Muscle layer of duodenum (tissue), 2 donors: ENCODE measurements at regions not wholly inside any gene's neighbourhood (a gene's known extent, or its start where the extent isn't known, plus 50 kb on each side); places are given as distances from the start of the nearest gene placed in this dataset.

ENCODE experiments used
- H3K27ac ChIP-seq: one replicate; pipeline ENCODE4 v1.7.0; 2013; ENCODE audit warnings: mild to moderate bottlenecking, low read length
- H3K27me3 ChIP-seq: one replicate; pipeline ENCODE4 v1.7.0; 2013; ENCODE audit warnings: low read depth, mild to moderate bottlenecking, control low read depth, low read length
- H3K36me3 ChIP-seq, 2 donors: one replicate each; pipeline ENCODE4 v1.7.0; 2013; ENCODE audit warnings: low read length in 2 of 2, control low read depth in 1 of 2, mild to moderate bottlenecking in 1 of 2; ENCODE audit not compliant: insufficient read depth in 2 of 2, control insufficient read depth in 1 of 2
- H3K4me1 ChIP-seq, 2 donors: one replicate each; pipeline ENCODE4 v1.7.0; 2013; ENCODE audit warnings: low read length in 2 of 2, mild to moderate bottlenecking in 2 of 2, control low read depth in 1 of 2, moderate library complexity in 1 of 2; ENCODE audit not compliant: insufficient read depth in 2 of 2, control insufficient read depth in 1 of 2
- H3K4me3 ChIP-seq, 2 donors: one replicate each; pipeline ENCODE4 v1.7.0; 2013; ENCODE audit warnings: low read length in 2 of 2, low read depth in 1 of 2, mild to moderate bottlenecking in 1 of 2
- H3K9me3 ChIP-seq, 2 donors: one replicate each; pipeline ENCODE4 v1.7.0; 2013; ENCODE audit warnings: low read length in 2 of 2, control low read depth in 1 of 2, mild to moderate bottlenecking in 1 of 2; ENCODE audit not compliant: control insufficient read depth in 1 of 2
- donor health status: healthy.

- H3K36me3 ChIP-seq = no peaks in the 10 kb centered on the region
- no peak overlapping the region for H3K27ac ChIP-seq
- H3K4me3 ChIP-seq = no peak overlapping the region
- H3K4me1 ChIP-seq = no peaks in the 10 kb centered on the region
- no peaks in the 10 kb centered on the region for H3K27me3 ChIP-seq
- peaks cover 0 to 4% of the 10 kb centered on the region in 2 donors for H3K9me3 ChIP-seq
Observed at GRCh38 chr18:37937287-37937686, 371.7 kb upstream of the CELF4 start.

GRCh38 chr18:37935086-37935485, 369.5 kb upstream of the CELF4 start:
- H3K27ac ChIP-seq = no peak overlapping the region
- H3K9me3 ChIP-seq = peaks cover 0 to 4% of the 10 kb centered on the region in 2 donors
- no peaks in the 10 kb centered on the region for H3K27me3 ChIP-seq
- H3K4me1 ChIP-seq = no peaks in the 10 kb centered on the region
- no peak overlapping the region for H3K4me3 ChIP-seq
- no peaks in the 10 kb centered on the region for H3K36me3 ChIP-seq

GRCh38 chr18:37930640-37931039, 365.0 kb upstream of the CELF4 start:
- no peaks in the 10 kb centered on the region for H3K4me1 ChIP-seq
- H3K9me3 ChIP-seq = no peaks in the 10 kb centered on the region
- H3K27ac ChIP-seq = no peak overlapping the region
- H3K27me3 ChIP-seq = no peaks in the 10 kb centered on the region
- H3K36me3 ChIP-seq = no peaks in the 10 kb centered on the region
- no peak overlapping the region for H3K4me3 ChIP-seq

GRCh38 chr18:37922162-37922561, 356.6 kb upstream of the CELF4 start:
- no peaks in the 10 kb centered on the region for H3K27me3 ChIP-seq

GRCh38 chr18:37920865-37921264, 355.3 kb upstream of the CELF4 start:
- no peak overlapping the region for H3K27ac ChIP-seq
- H3K9me3 ChIP-seq = no peaks in the 10 kb centered on the region
- no peak overlapping the region for H3K4me3 ChIP-seq
- H3K27me3 ChIP-seq = no peaks in the 10 kb centered on the region
- no peaks in the 10 kb centered on the region for H3K36me3 ChIP-seq
- no peaks in the 10 kb centered on the region for H3K4me1 ChIP-seq

More at GRCh38 chr18:37922162-37922561, 356.6 kb upstream of the CELF4 start:
- Histone ChIP-seq H3K4me1 (no peaks in the 10 kb centered on the region), H3K36me3 (no peaks in the 10 kb centered on the region), H3K4me3 (no peak overlapping the region), H3K9me3 (no peaks in the 10 kb centered on the region), H3K27ac (no peak overlapping the region)

GRCh38 chr18:37913051-37913450, 347.5 kb upstream of the CELF4 start:
- Histone ChIP-seq H3K27me3 (no peaks in the 10 kb centered on the region), H3K9me3 (no peaks in the 10 kb centered on the region), H3K4me3 (no peak overlapping the region), H3K36me3 (no peaks in the 10 kb centered on the region), H3K27ac (no peak overlapping the region), H3K4me1 (no peaks in the 10 kb centered on the region)

- Histone ChIP-seq H3K9me3 (peaks cover 0 to 3% of the 10 kb centered on the region in 2 donors), H3K27ac (no peak overlapping the region), H3K4me1 (no peaks in the 10 kb centered on the region), H3K4me3 (no peak overlapping the region), H3K27me3 (no peaks in the 10 kb centered on the region), H3K36me3 (no peaks in the 10 kb centered on the region)
Observed at GRCh38 chr18:37902344-37902743, 336.7 kb upstream of the CELF4 start.

GRCh38 chr18:37900326-37900725, 334.7 kb upstream of the CELF4 start:
- Histone ChIP-seq H3K27ac (no peak overlapping the region), H3K36me3 (no peaks in the 10 kb centered on the region), H3K4me1 (no peaks in the 10 kb centered on the region), H3K4me3 (no peak overlapping the region), H3K27me3 (no peaks in the 10 kb centered on the region), H3K9me3 (no peaks in the 10 kb centered on the region)

GRCh38 chr18:37889963-37890362, 324.4 kb upstream of the CELF4 start:
- Histone ChIP-seq H3K27ac (no peak overlapping the region), H3K36me3 (no peaks in the 10 kb centered on the region), H3K9me3 (no peaks in the 10 kb centered on the region), H3K4me1 (no peaks in the 10 kb centered on the region), H3K27me3 (no peaks in the 10 kb centered on the region), H3K4me3 (no peak overlapping the region)

- peaks cover 0 to 5% of the 10 kb centered on the region in 2 donors for H3K9me3 ChIP-seq
- no peaks in the 10 kb centered on the region for H3K27me3 ChIP-seq
- no peak overlapping the region for H3K4me3 ChIP-seq
- no peaks in the 10 kb centered on the region for H3K4me1 ChIP-seq
- no peak overlapping the region for H3K27ac ChIP-seq
- no peaks in the 10 kb centered on the region for H3K36me3 ChIP-seq
Observed at GRCh38 chr18:37874721-37875120, 309.1 kb upstream of the CELF4 start.

GRCh38 chr18:37873416-37873815, 307.8 kb upstream of the CELF4 start:
- no peak overlapping the region for H3K27ac ChIP-seq
- H3K27me3 ChIP-seq = no peaks in the 10 kb centered on the region
- H3K4me1 ChIP-seq = no peaks in the 10 kb centered on the region
- H3K36me3 ChIP-seq = no peaks in the 10 kb centered on the region
- peaks cover 0 to 5% of the 10 kb centered on the region in 2 donors for H3K9me3 ChIP-seq
- no peak overlapping the region for H3K4me3 ChIP-seq

GRCh38 chr18:37872562-37872961, 307.0 kb upstream of the CELF4 start:
- no peaks in the 10 kb centered on the region for H3K27me3 ChIP-seq
- H3K27ac ChIP-seq = no peak overlapping the region
- no peaks in the 10 kb centered on the region for H3K36me3 ChIP-seq
- H3K4me3 ChIP-seq = no peak overlapping the region
- no peaks in the 10 kb centered on the region for H3K4me1 ChIP-seq
- peaks cover 0 to 2% of the 10 kb centered on the region in 2 donors for H3K9me3 ChIP-seq
